Body of pancreas (tissue), 4 donors: ENCODE measurements at regions not wholly inside any gene's neighbourhood (a gene's known extent, or its start where the extent isn't known, plus 50 kb on each side); places are given as distances from the start of the nearest gene placed in this dataset.

Source experiments
- POLR2A ChIP-seq, 3 donors: fragments of 450-650 bp; IDR thresholded peaks; one replicate each; pipeline ENCODE4 v1.6.1; 2016; ENCODE audit warnings: antibody characterized with exemption in 3 of 3, mild to moderate bottlenecking in 2 of 3
- TF ChIP-seq, protein P1 (sequence below), 7 experiments: fragments of 450-650 bp in 4 of 7; fragments of 200-600 bp in 3 of 7; sonication (generic) in 3 of 7; IDR thresholded peaks; one replicate each; pipeline ENCODE4 v1.5.1; 2016 to 2019; ENCODE audit warnings: antibody characterized with exemption in 7 of 7

- TF ChIP-seq, protein P1, sequence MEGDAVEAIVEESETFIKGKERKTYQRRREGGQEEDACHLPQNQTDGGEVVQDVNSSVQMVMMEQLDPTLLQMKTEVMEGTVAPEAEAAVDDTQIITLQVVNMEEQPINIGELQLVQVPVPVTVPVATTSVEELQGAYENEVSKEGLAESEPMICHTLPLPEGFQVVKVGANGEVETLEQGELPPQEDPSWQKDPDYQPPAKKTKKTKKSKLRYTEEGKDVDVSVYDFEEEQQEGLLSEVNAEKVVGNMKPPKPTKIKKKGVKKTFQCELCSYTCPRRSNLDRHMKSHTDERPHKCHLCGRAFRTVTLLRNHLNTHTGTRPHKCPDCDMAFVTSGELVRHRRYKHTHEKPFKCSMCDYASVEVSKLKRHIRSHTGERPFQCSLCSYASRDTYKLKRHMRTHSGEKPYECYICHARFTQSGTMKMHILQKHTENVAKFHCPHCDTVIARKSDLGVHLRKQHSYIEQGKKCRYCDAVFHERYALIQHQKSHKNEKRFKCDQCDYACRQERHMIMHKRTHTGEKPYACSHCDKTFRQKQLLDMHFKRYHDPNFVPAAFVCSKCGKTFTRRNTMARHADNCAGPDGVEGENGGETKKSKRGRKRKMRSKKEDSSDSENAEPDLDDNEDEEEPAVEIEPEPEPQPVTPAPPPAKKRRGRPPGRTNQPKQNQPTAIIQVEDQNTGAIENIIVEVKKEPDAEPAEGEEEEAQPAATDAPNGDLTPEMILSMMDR (IDR thresholded peaks at IDR 0.05): no peak
- TF ChIP-seq POLR2A (IDR thresholded peaks at IDR 0.05): no peak
These were observed 858.7 kb upstream of the RAG2 start for GRCh38 chr11:37456746-37457145.
